Esophagus (tissue), 2 donors: ENCODE measurements at regions not wholly inside any gene's neighbourhood (a gene's known extent, or its start where the extent isn't known, plus 50 kb on each side); places are given as distances from the start of the nearest gene placed in this dataset.
"Not testable (repeated sequence)": the region's sequence is repeated elsewhere in the genome, so short reads cannot be mapped to it uniquely, and the experiment has no call there.

ENCODE experiments used
- H3K27ac ChIP-seq, 2 donors: one replicate each; pipeline ENCODE4 v1.5.1; 2013; ENCODE audit warnings: low read depth in 2 of 2, mild to moderate bottlenecking in 2 of 2, inconsistent platforms in 1 of 2, low read length in 1 of 2, moderate library complexity in 1 of 2
- H3K27me3 ChIP-seq, 2 donors: one replicate each; pipeline ENCODE4 v1.6.1; 2013; ENCODE audit warnings: low read length in 2 of 2, control low read depth in 1 of 2, mild to moderate bottlenecking in 1 of 2; ENCODE audit not compliant: insufficient read depth in 2 of 2, control insufficient read depth in 1 of 2
- H3K36me3 ChIP-seq, 2 donors: one replicate each; pipeline ENCODE4 v1.6.1; 2013; ENCODE audit warnings: low read length in 1 of 2; ENCODE audit not compliant: control insufficient read depth in 2 of 2, insufficient read depth in 2 of 2
- H3K4me1 ChIP-seq, 2 donors: one replicate each; pipeline ENCODE4 v1.6.1; 2013; ENCODE audit warnings: low read length in 1 of 2; ENCODE audit not compliant: control insufficient read depth in 2 of 2, insufficient read depth in 2 of 2
- H3K4me3 ChIP-seq, 2 donors: one replicate each; pipeline ENCODE4 v1.5.1; 2013; ENCODE audit warnings: low read length in 2 of 2, mild to moderate bottlenecking in 2 of 2, low read depth in 1 of 2, moderate library complexity in 1 of 2
- H3K9me3 ChIP-seq, 2 donors: one replicate each; pipeline ENCODE4 v1.6.1; 2013; ENCODE audit warnings: mild to moderate bottlenecking in 2 of 2, low read depth in 1 of 2, low read length in 1 of 2, moderate library complexity in 1 of 2; ENCODE audit not compliant: control insufficient read depth in 2 of 2, insufficient read depth in 1 of 2
- WGBS, 2 donors: extraction: QIAGEN DNeasy Blood & Tissue Kit; methylation state at CpG; one replicate each; pipeline ENCODE4 v1.1.7; 2013; 5-methylcytosine and 5-hydroxymethylcytosine counted together
- donor health status: healthy with polysubstance abuse.
- donor health status: Bipolar disorder and iron deficiency.

DNA sequence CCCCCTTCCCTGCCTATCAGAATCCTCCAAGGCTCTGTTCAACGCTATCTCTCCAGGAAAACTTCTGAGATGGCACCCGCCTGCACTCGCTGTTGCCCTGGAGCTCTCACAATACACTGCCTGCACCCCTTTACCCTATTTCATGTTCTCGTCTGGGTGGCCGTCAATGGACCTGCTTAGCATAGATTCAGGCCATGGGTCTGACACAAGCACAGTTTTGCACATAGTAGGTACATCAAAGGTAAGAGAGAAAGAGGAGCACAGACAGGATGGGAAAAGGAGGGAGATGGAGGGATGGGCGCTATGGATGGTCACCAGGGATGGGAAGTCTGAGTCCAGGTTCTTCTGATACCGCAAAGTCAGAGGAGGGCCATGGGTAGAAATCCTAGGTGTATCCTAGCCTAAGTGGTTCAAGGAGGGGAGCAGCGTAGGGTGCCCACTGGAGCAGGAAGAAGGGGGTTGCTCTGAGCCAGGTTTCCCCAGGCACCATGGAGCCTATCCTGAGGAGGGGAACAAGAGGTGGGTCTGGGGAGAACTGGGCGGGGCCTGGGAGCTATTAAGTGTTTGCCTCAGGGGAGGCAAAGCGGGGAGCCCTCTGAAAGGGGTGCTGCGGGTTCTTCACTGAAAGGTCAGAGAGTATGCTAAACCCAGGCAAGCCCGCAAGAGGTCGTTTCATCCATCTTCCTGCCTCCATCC lies 89.3 kb downstream of the MRPL14 start:
- Histone ChIP-seq H3K27ac (no peak overlapping the region), H3K4me1 (peaks cover 7 to 17% of the 10 kb centered on the region in 2 donors), H3K4me3 (no peak overlapping the region), H3K36me3 (no peaks in the 10 kb centered on the region), H3K9me3 (no peaks in the 10 kb centered on the region), H3K27me3 (no peaks in the 10 kb centered on the region)
- 92 to 94% methylated on average over 13 of the region's 13 CpGs for WGBS, 2 donors

DNA sequence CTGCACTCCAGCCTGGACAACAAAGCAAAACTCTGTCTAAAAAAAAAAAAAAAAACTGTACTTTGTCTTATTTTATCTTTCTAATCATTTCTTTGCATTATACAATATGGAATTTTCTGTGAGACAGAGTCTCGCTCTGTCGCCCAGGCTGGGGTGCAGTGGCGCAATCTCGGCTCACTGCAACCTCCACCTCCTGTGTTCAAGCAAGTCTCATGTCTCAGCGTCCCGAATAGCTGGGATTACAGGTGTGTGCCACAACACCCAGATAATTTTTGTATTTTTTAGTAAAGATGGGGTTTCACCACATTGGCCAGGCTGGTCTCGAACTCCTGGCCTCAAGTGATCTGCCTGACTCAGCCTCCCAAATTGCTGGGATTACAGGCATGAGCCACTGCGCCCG lies 90.0 kb downstream of the MRPL14 start:
- H3K4me3 ChIP-seq, H3K9me3 ChIP-seq, H3K27ac ChIP-seq, H3K27me3 ChIP-seq, H3K36me3 ChIP-seq, H3K4me1 ChIP-seq: not testable (repeated sequence)
- 94 to 97% methylated on average over 9 of the region's 9 CpGs for WGBS, 2 donors

GRCh38 chr6:44036699-44037101 lies 90.6 kb downstream of the MRPL14 start:
- Histone ChIP-seq H3K4me1 (peaks cover 0 to 6% of the 10 kb centered on the region in 2 donors), H3K4me3 (no peak overlapping the region), H3K36me3 (no peaks in the 10 kb centered on the region), H3K9me3 (no peaks in the 10 kb centered on the region), H3K27me3 (no peaks in the 10 kb centered on the region), H3K27ac (no peak overlapping the region)
- 91% methylated on average over 9 of the region's 9 CpGs for WGBS, 2 donors

GRCh38 chr6:44036196-44036595 lies 91.1 kb downstream of the MRPL14 start:
- Histone ChIP-seq H3K9me3 (no peaks in the 10 kb centered on the region), H3K27me3 (no peaks in the 10 kb centered on the region), H3K4me1 (peaks cover 0 to under 1% of the 10 kb centered on the region in 2 donors), H3K36me3 (no peaks in the 10 kb centered on the region), H3K4me3 (no peak overlapping the region), H3K27ac (no peak overlapping the region)
- 90 to 92% methylated on average over 2 of the region's 2 CpGs for WGBS, 2 donors

DNA sequence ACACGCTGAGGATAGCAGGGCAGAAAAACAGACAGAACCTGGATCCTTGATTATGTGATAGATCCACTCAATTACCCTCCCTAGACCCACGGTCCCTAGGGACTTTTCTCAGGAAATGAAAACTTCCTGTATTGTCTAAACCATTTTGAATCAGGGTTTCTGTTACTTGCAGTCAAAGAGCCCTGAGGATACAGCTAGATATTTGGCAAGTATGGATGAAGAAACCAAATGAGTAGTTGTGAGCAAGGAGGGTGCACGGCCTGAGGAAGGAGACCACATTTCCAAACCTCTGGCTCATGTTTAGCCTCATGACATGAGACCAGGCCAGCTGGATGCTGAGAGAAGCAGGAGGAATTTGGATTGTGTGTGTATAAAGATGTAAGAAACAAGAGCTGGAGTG lies 91.6 kb downstream of the MRPL14 start:
- Histone ChIP-seq H3K4me3 (no peak overlapping the region), H3K4me1 (no peaks in the 10 kb centered on the region), H3K27me3 (no peaks in the 10 kb centered on the region), H3K9me3 (no peaks in the 10 kb centered on the region), H3K36me3 (no peaks in the 10 kb centered on the region), H3K27ac (no peak overlapping the region)
- 66 to 71% methylated on average over 3 of the region's 3 CpGs for WGBS, 2 donors

DNA sequence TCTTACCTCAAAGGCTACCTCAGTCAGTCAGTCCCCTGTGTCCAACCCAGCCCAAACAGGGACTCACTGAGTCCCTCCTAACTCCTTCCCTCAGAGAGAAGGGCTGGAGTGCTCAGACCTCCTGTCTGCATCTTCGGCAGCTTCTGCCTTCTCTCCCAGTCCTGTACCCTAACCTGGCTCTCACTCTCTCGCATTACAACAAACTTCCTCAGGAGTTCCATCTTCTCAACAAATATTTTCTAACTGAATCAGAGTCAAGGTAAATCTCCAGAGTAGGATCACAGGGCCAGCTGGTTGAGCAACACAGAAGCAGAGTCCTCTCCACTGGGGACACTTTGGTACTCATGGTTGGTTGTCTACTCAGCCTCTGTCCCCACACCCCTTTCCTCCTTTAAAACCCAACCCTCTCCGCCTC lies 92.3 kb downstream of the MRPL14 start:
- Histone ChIP-seq H3K27me3 (no peaks in the 10 kb centered on the region), H3K36me3 (no peaks in the 10 kb centered on the region), H3K9me3 (no peaks in the 10 kb centered on the region), H3K27ac (no peak overlapping the region), H3K4me1 (no peaks in the 10 kb centered on the region), H3K4me3 (no peak overlapping the region)
- WGBS, 2 donors = 92 to 98% methylated on average over 3 of the region's 3 CpGs

GRCh38 chr6:44034391-44034861 lies 92.8 kb downstream of the MRPL14 start:
- no peak overlapping the region for H3K27ac ChIP-seq
- 59 to 60% methylated on average over 4 of the region's 4 CpGs for WGBS, 2 donors
- no peak overlapping the region for H3K4me3 ChIP-seq

DNA sequence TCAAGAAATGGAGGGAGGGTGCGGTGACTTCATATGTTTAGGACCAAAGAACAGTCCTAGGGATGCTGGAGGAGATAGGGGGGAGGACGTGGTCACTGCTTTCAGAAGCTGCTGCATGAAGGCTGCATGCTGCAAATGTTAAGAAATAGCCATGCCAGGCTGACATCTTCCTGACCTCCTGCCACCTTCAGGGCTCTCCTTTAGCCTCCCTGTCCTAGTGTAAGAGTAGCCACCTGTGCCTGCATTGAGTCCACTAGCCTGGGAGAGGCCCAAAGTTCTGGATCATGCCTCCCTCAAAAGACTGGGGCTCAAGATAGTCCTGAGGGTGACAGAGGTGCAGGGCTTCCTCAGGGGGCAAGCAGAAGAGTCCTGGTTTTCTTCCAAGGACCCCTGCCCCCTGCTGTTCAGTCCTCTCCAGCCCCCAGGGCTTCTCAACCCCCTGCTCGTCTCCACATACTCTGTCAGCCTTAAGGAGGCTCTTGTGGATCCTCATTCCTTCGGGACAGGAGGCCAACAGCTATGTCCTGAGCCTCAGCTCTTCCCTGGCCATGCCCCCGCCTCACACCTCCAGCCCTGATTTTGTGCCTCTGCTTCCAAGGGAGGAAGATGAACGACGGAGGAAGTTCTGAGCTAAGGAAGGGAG lies 96.3 kb downstream of the MRPL14 start:
- Histone ChIP-seq H3K36me3 (no peaks in the 10 kb centered on the region), H3K4me3 (no peak overlapping the region), H3K27ac (no peak overlapping the region), H3K9me3 (no peaks in the 10 kb centered on the region), H3K27me3 (no peaks in the 10 kb centered on the region), H3K4me1 (peaks cover 0 to 3% of the 10 kb centered on the region in 2 donors)
- WGBS, 2 donors = 86 to 87% methylated on average over 7 of the region's 7 CpGs

More at GRCh38 chr6:44034391-44034861, 92.8 kb downstream of the MRPL14 start:
- no peaks in the 10 kb centered on the region for H3K36me3 ChIP-seq
- H3K9me3 ChIP-seq = no peaks in the 10 kb centered on the region
- H3K4me1 ChIP-seq = peaks cover 0 to 3% of the 10 kb centered on the region in 2 donors
- no peaks in the 10 kb centered on the region for H3K27me3 ChIP-seq

DNA sequence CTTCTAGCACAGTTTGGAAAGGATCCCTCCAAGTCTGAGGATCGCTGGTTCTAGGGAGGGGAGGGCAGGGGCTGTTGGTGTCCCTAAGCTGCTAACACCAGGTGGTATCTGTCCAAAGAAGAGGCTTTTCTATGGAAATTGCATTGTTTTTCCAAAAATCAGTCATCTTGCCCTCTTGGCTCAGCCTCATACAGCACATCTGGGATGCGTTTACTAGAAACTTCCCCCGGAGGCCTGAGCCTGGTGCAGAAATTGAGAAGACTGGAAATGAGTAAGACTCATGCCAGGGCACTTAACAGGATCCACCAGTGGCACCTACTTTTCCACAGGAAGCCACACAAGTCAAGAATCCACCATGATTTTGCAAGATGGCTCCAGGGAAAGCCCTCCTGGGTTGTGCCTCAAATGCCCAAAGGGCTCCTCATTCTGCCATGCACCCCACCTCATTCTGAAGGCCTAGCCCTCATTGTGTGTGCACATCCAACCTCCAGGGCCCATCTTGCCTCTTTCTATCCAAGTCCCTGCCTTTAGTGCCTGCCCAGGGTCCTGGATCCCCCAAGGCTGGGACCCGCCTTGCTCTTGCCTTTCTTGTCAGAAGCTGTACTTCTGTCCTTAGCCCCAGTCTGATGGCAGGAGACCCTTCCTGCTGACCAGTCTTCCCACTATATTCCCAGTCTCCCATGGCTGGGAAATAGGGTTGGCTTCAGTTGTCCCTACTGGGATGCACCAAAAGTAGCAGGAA lies 97.6 kb downstream of the MRPL14 start:
- Histone ChIP-seq H3K4me1 (peaks cover 3% of the 10 kb centered on the region in 2 donors), H3K27me3 (no peaks in the 10 kb centered on the region), H3K36me3 (no peaks in the 10 kb centered on the region), H3K4me3 (no peak overlapping the region), H3K9me3 (no peaks in the 10 kb centered on the region), H3K27ac (no peak overlapping the region)
- WGBS, 2 donors = 54 to 60% methylated on average over 4 of the region's 4 CpGs
